ENCODE measurements at regions not wholly inside any gene's neighbourhood (a gene's known extent, or its start where the extent isn't known, plus 50 kb on each side); places are given as distances from the start of the nearest gene placed in this dataset.

DNA sequence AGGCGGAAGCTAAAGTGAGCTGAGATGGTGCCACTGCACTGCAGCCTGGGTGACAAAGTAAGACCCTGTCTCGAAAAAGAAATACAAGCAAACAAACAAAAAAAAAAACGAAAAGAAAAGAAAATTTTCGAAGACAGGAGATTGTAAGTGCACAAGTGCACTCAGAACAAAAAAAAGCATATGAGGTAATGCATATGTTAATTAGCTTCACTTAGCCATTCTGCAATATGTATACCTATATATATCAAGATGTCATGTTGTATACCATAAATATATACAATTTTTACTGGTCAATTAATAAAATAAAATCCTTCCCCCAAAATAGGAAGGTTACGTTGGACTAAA lies 127.5 kb downstream of the RIN2 start:
- peak overlapping the region; percentile 46; the same call in 1 of the 2 replicates for H3K9ac ChIP-seq (ENCODE audit: insufficient read depth, low read depth, low read length)
- in situ Hi-C loops (cut with HindIII; ENCODE audit: extremely low pct_ligation_motif_present, low pct_unique_long_range_greater_than_20kb) = no loop called here
- peak overlapping the region; percentile 37 to 72 (median 46); a peak in 5 of 6 replicates for H3K4me3 ChIP-seq (replicated peaks in 1 of 3; ENCODE audit: insufficient read depth in 1 of 3, low read depth in 2 of 3, low read length in 3 of 3)
- TF ChIP-seq MAZ (IDR thresholded peaks at IDR 0.05; ENCODE audit: borderline replicate concordance, low read depth, low read length) (no peak), MAZ (CRISPR knock-in tag; IDR thresholded peaks at IDR 0.05; ENCODE audit: low read depth) (no peak), SP4 (CRISPR knock-in tag; IDR thresholded peaks at IDR 0.05) (no peak), HIVEP1 (CRISPR knock-in tag; IDR thresholded peaks at IDR 0.05) (0 out of 2 replicates have a peak, but pooled peaks have one; percentile 14), SALL1 (CRISPR knock-in tag; IDR thresholded peaks at IDR 0.05) (no peak), CBX2 (IDR thresholded peaks at IDR 0.05; ENCODE audit: low read depth, low read length) (no peak), CBX2 (CRISPR knock-in tag; IDR thresholded peaks at IDR 0.05; ENCODE audit: low read depth) (no peak), SMAD1 (CRISPR knock-in tag; IDR thresholded peaks at IDR 0.05; ENCODE audit: borderline replicate concordance, low read depth) (0 out of 2 replicates have a peak, but pooled peaks have one; percentile 35), ZNF782 (CRISPR knock-in tag; IDR thresholded peaks at IDR 0.05; ENCODE audit: borderline replicate concordance) (no peak)
- TF ChIP-seq, protein P1, sequence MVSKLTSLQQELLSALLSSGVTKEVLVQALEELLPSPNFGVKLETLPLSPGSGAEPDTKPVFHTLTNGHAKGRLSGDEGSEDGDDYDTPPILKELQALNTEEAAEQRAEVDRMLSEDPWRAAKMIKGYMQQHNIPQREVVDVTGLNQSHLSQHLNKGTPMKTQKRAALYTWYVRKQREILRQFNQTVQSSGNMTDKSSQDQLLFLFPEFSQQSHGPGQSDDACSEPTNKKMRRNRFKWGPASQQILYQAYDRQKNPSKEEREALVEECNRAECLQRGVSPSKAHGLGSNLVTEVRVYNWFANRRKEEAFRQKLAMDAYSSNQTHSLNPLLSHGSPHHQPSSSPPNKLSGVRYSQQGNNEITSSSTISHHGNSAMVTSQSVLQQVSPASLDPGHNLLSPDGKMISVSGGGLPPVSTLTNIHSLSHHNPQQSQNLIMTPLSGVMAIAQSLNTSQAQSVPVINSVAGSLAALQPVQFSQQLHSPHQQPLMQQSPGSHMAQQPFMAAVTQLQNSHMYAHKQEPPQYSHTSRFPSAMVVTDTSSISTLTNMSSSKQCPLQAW (CRISPR knock-in tag; IDR thresholded peaks at IDR 0.05) = 0 out of 2 replicates have a peak, but pooled peaks have one; percentile 0
- TF ChIP-seq, protein P2, sequence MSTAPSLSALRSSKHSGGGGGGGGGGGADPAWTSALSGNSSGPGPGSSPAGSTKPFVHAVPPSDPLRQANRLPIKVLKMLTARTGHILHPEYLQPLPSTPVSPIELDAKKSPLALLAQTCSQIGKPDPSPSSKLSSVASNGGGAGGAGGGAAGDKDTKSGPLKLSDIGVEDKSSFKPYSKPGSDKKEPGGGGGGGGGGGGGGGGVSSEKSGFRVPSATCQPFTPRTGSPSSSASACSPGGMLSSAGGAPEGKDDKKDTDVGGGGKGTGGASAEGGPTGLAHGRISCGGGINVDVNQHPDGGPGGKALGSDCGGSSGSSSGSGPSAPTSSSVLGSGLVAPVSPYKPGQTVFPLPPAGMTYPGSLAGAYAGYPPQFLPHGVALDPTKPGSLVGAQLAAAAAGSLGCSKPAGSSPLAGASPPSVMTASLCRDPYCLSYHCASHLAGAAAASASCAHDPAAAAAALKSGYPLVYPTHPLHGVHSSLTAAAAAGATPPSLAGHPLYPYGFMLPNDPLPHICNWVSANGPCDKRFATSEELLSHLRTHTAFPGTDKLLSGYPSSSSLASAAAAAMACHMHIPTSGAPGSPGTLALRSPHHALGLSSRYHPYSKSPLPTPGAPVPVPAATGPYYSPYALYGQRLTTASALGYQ (CRISPR knock-in tag; IDR thresholded peaks at IDR 0.05) = 0 out of 2 replicates have a peak, but pooled peaks have one; percentile 9
- TF ChIP-seq, protein P3, sequence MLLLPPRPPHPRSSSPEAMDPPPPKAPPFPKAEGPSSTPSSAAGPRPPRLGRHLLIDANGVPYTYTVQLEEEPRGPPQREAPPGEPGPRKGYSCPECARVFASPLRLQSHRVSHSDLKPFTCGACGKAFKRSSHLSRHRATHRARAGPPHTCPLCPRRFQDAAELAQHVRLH (CRISPR knock-in tag; IDR thresholded peaks at IDR 0.05; ENCODE audit: borderline replicate concordance, low read depth) = no peak
- TF ChIP-seq, protein P4, sequence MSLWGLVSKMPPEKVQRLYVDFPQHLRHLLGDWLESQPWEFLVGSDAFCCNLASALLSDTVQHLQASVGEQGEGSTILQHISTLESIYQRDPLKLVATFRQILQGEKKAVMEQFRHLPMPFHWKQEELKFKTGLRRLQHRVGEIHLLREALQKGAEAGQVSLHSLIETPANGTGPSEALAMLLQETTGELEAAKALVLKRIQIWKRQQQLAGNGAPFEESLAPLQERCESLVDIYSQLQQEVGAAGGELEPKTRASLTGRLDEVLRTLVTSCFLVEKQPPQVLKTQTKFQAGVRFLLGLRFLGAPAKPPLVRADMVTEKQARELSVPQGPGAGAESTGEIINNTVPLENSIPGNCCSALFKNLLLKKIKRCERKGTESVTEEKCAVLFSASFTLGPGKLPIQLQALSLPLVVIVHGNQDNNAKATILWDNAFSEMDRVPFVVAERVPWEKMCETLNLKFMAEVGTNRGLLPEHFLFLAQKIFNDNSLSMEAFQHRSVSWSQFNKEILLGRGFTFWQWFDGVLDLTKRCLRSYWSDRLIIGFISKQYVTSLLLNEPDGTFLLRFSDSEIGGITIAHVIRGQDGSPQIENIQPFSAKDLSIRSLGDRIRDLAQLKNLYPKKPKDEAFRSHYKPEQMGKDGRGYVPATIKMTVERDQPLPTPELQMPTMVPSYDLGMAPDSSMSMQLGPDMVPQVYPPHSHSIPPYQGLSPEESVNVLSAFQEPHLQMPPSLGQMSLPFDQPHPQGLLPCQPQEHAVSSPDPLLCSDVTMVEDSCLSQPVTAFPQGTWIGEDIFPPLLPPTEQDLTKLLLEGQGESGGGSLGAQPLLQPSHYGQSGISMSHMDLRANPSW (CRISPR knock-in tag; IDR thresholded peaks at IDR 0.05; ENCODE audit: borderline replicate concordance) = 0 out of 2 replicates have a peak, but pooled peaks have one; percentile 19
- TF ChIP-seq, protein P5, sequence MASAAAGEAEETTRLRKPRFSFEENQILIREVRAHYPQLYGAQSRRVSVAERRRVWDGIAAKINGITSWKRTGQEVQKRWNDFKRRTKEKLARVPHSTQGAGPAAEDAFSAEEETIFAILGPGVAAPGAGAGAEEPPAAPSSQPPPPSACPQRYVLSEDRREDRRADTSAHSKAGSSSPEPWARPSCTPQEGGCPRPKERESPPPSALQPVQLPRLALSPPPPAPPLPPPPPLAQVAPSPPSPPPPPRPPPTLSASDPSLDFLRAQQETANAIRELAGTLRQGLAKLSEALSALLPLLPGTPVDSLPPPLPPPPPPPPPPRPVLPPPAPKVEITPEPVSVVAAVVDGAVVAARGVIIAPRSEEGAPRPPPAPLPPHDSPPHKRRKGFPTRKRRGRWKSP (CRISPR knock-in tag; IDR thresholded peaks at IDR 0.05) = no peak

More for the DNA sequence above, 127.5 kb downstream of the RIN2 start:
- ATAC-seq = no peak
- H3K27ac ChIP-seq (ENCODE audit: extremely low read length, insufficient read depth, low read length) = peak overlapping the region; percentile 67
- peak overlapping the region; percentile 85 for H3K4me2 ChIP-seq (ENCODE audit: low read depth, low read length)
- no TSS peak for BruUV-seq (replicated peaks)
- intact Hi-C loops (cut with micrococcal nuclease; ENCODE audit: unreplicated experiment) = loop anchor here (1.0 to 5.0 kb wide), 4 partner anchors 79 to 112 kb away; no protein-coding TSS in a partner anchor
- POLR2A ChIA-PET = interaction anchor here (1.0 to 3.6 kb wide), 2 partner anchors 32 to 127 kb away, joined by 3 to 20 read pairs; partner anchors contain the start of gene RIN2
- no peak for DNase-seq (ENCODE audit: low spot score)
- no peaks in the 10 kb centered on the region for H3K36me3 ChIP-seq (replicated peaks in 1 of 2; ENCODE audit: control insufficient read depth in 1 of 2, insufficient read depth in 2 of 2, low read length in 2 of 2)
- H3K9me3 ChIP-seq (ENCODE audit: low read length) = no peaks in the 10 kb centered on the region
- no peak overlapping the region for H2AFZ ChIP-seq (ENCODE audit: low read length)
- CTCF ChIA-PET (ENCODE audit: low intra/inter-chr PET ratio, low total read pairs) = no interaction called here
- peaks cover 83% of the 10 kb centered on the region for H3K4me1 ChIP-seq (ENCODE audit: insufficient read depth, low read length)
- no peak for FAIRE-seq
- no peaks in the 10 kb centered on the region for H3K79me2 ChIP-seq (ENCODE audit: insufficient read depth, low read length)
- H3K27me3 ChIP-seq (ENCODE audit: control insufficient read depth in 1 of 2, insufficient read depth in 2 of 2, low read length in 2 of 2) = peaks cover 0 to 17% of the 10 kb centered on the region in 2 experiments; a peak in 2 of 5 replicates
- 18% methylated on average over 5 of the region's 5 CpGs for WGBS (ENCODE audit: low lambda C conversion rate)
- H4K20me1 ChIP-seq (ENCODE audit: insufficient read depth, low read length) = no peaks in the 10 kb centered on the region

Data from HepG2 (cell line).